ENCODE measurements at regions not wholly inside any gene's neighbourhood (a gene's known extent, or its start where the extent isn't known, plus 50 kb on each side); places are given as distances from the start of the nearest gene placed in this dataset.

DNA sequence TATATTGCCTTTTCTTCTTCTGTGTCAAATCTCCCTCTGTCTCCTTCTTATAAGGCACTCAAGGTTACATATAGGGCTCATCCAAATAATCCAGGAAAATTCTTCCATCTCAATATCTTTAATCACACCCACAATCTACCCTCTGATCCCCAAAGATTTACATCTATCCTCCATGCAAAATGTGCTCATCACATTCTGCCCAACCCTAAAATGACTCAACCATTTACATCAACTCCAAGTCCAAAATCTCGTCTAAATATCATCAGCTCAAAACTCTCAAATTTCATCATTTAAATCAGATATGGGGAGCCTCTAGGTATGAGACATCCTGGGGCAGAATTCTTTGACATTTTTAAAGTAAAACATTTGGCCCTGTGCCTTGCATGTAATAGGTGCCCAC lies 1349.8 kb downstream of the SUCLG1 start:
- TF ChIP-seq, protein P1, sequence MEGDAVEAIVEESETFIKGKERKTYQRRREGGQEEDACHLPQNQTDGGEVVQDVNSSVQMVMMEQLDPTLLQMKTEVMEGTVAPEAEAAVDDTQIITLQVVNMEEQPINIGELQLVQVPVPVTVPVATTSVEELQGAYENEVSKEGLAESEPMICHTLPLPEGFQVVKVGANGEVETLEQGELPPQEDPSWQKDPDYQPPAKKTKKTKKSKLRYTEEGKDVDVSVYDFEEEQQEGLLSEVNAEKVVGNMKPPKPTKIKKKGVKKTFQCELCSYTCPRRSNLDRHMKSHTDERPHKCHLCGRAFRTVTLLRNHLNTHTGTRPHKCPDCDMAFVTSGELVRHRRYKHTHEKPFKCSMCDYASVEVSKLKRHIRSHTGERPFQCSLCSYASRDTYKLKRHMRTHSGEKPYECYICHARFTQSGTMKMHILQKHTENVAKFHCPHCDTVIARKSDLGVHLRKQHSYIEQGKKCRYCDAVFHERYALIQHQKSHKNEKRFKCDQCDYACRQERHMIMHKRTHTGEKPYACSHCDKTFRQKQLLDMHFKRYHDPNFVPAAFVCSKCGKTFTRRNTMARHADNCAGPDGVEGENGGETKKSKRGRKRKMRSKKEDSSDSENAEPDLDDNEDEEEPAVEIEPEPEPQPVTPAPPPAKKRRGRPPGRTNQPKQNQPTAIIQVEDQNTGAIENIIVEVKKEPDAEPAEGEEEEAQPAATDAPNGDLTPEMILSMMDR (IDR thresholded peaks at IDR 0.05; ENCODE audit: low read depth, low read length, poor library complexity, severe bottlenecking) = no peak
- TF ChIP-seq EZH2phosphoT487 (IDR thresholded peaks at IDR 0.05; ENCODE audit: borderline replicate concordance, low read length) = no peak

Measured in DOHH2 (cell line).